ENCODE measurements at regions not wholly inside any gene's neighbourhood (a gene's known extent, or its start where the extent isn't known, plus 50 kb on each side); places are given as distances from the start of the nearest gene placed in this dataset.

DNA sequence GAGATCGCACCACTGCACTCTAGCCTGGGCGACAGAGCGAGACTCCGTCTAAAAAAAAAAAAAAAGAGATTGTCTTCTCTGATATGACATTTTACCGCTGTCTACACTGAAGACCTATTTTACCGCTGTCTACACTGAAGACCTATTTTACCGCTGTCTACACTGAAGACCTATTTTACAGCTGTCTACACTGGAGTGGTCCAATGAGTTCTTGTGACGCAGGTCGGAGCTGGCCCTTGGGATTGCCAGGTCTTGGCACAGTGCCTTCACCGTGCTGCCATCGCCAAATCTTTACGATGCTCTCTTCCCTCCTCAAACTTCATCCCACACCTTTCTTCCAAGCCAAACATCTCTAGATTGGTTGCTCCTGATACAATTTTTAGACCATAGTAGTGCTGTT, 183.1 kb upstream of the FAT1 start:
- Histone ChIP-seq H4K5ac (ENCODE audit: insufficient read length, low read depth, low read length) (no peak overlapping the region), H3K23ac (ENCODE audit: insufficient read length) (no peak overlapping the region), H3K27me3 (replicated peaks in 1 of 4; ENCODE audit: control insufficient read depth in 3 of 4, extremely low read depth in 1 of 4, insufficient read depth in 3 of 4, low read length in 3 of 4) (no peaks in the 10 kb centered on the region), H3K36me3 (ENCODE audit: control insufficient read depth in 2 of 4, insufficient read depth in 4 of 4, low read length in 3 of 4) (no peaks in the 10 kb centered on the region), H3K9me3 (ENCODE audit: insufficient read depth in 2 of 2, low read depth in 1 of 2, low read length in 1 of 2) (no peaks in the 10 kb centered on the region), H3K9ac (replicated peaks in 1 of 4; ENCODE audit: extremely low read depth in 1 of 4, low read depth in 3 of 4, low read length in 3 of 4) (no peak overlapping the region), H3K27ac (ENCODE audit: low read depth, low read length) (no peak overlapping the region), H2BK12ac (ENCODE audit: low read depth, low read length) (no peak overlapping the region), H3K4me1 (replicated peaks in 1 of 4; ENCODE audit: control insufficient read depth in 3 of 4, insufficient read depth in 4 of 4, low read length in 3 of 4) (no peaks in the 10 kb centered on the region), H3K14ac (ENCODE audit: insufficient read length) (no peak overlapping the region), H2AK5ac (ENCODE audit: low read depth, low read length) (no peak overlapping the region), H2BK5ac (ENCODE audit: low read depth, low read length) (no peak overlapping the region), H3K79me1 (ENCODE audit: low read depth, low read length) (no peaks in the 10 kb centered on the region), H4K8ac (ENCODE audit: extremely low read depth, insufficient read depth, low read length) (no peak overlapping the region), H3K18ac (ENCODE audit: extremely low read depth, low read length) (no peak overlapping the region), H3K56ac (replicated peaks; ENCODE audit: insufficient read length, low read depth, low read length) (no peak overlapping the region), H3K4ac (replicated peaks; ENCODE audit: insufficient read length, low read depth, low read length) (no peak overlapping the region), H4K91ac (replicated peaks; ENCODE audit: insufficient read length, low read length) (no peak overlapping the region), H2AFZ (ENCODE audit: low read length) (no peak overlapping the region), H3K79me2 (ENCODE audit: control insufficient read depth in 1 of 2, insufficient read depth in 2 of 2, low read length in 2 of 2) (no peaks in the 10 kb centered on the region), H2BK120ac (replicated peaks; ENCODE audit: low read depth, low read length) (no peak overlapping the region), H2BK20ac (ENCODE audit: low read length) (no peak overlapping the region), H3K4me3 (ENCODE audit: extremely low read depth in 1 of 4, insufficient read depth in 2 of 4, low read depth in 3 of 4, low read length in 4 of 4) (no peak overlapping the region), H2BK15ac (ENCODE audit: low read length) (no peak overlapping the region), H3K23me2 (ENCODE audit: low read depth, low read length) (no peaks in the 10 kb centered on the region), H4K20me1 (replicated peaks in 1 of 2; ENCODE audit: control insufficient read depth in 1 of 2, insufficient read depth in 2 of 2, low read length in 2 of 2) (no peaks in the 10 kb centered on the region), H3K4me2 (ENCODE audit: insufficient read depth in 1 of 2, low read depth in 2 of 2, low read length in 2 of 2) (no peak overlapping the region)
- DNase-seq (ENCODE audit: low read depth in 1 of 2, low spot score in 2 of 2), result no peak
- ChIA-PET POLR2A (ENCODE audit: partially characterized antibody) (no interaction called here), CTCF (ENCODE audit: partially characterized antibody) (no interaction called here)
- FAIRE-seq, result no peak
- WGBS, 2 experiments (ENCODE audit: extremely low coverage in 1 of 2, insufficient coverage in 1 of 2, insufficient read length in 1 of 2, insufficient replicate concordance in 2 of 2, low coverage in 1 of 2, low lambda C conversion rate in 2 of 2, missing lambda C conversion rate in 1 of 2), result 88% methylated on average over 8 of the region's 12 CpGs; no CpG with 5 or more reads in 1 of the 2 experiments
- TF ChIP-seq ASH2L (IDR thresholded peaks at IDR 0.05; ENCODE audit: low read length) (no peak), RXRA (IDR thresholded peaks at IDR 0.05; ENCODE audit: insufficient read depth, low read depth, low read length) (no peak), SP2 (IDR thresholded peaks at IDR 0.05; ENCODE audit: low read length) (no peak), EGR1 (IDR thresholded peaks at IDR 0.05; ENCODE audit: borderline replicate concordance, low read depth, low read length) (no peak), CTCF (IDR thresholded peaks at IDR 0.05; ENCODE audit: control extremely low read depth in 1 of 3, insufficient read depth in 1 of 3, low read depth in 1 of 3, low read length in 3 of 3) (no peak), SAP30 (IDR thresholded peaks at IDR 0.05; ENCODE audit: insufficient read depth, insufficient replicate concordance, low read length) (no peak), CEBPB (IDR thresholded peaks at IDR 0.05; ENCODE audit: low read depth, low read length) (no peak), SP4 (IDR thresholded peaks at IDR 0.05; ENCODE audit: low read length) (no peak), CTBP2 (IDR thresholded peaks at IDR 0.05; ENCODE audit: borderline replicate concordance, insufficient read depth, insufficient read length, low read length) (no peak), KDM5A (IDR thresholded peaks at IDR 0.05; ENCODE audit: low read length) (no peak), ZNF274 (IDR thresholded peaks at IDR 0.05; ENCODE audit: borderline replicate concordance, extremely low read depth, low read length) (no peak)

Data from H1 (cell line).